GM20000 (cell line): ENCODE measurements at regions not wholly inside any gene's neighbourhood (a gene's known extent, or its start where the extent isn't known, plus 50 kb on each side); places are given as distances from the start of the nearest gene placed in this dataset.

ENCODE experiments used
- DNase-seq: peaks from one replicate; pipeline ENCODE4 v3.0.0; 2012; ENCODE audit warnings: low spot score
- TF ChIP-seq, protein P1 (sequence below): IDR thresholded peaks from 2 replicates; pipeline ENCODE4 v1.5.1; 2012; ENCODE audit warnings: mild to moderate bottlenecking, control low read depth; ENCODE audit errors: extremely low read depth, missing control alignments

DNA sequence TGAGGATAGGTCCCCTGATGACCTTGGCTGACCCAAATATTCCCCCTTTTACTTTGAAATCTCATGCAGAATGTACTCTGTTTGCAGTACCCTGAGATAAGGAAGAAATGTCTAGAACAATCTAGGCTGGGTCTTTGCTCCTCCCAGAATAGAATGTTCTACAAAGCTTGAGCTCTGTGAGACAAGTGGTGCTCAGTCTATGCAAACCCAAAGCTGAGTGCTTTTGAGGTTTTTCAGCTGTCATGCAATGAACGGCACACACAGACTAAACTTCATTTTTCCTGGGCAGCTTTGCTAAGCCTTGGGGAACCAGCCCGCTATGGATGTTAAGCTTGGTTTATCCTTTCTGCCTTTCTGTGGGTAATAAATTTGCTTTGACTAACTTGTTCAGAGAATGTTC lies 513.6 kb downstream of the FAT4 start:
- DNase-seq = no peak
- TF ChIP-seq, protein P1, sequence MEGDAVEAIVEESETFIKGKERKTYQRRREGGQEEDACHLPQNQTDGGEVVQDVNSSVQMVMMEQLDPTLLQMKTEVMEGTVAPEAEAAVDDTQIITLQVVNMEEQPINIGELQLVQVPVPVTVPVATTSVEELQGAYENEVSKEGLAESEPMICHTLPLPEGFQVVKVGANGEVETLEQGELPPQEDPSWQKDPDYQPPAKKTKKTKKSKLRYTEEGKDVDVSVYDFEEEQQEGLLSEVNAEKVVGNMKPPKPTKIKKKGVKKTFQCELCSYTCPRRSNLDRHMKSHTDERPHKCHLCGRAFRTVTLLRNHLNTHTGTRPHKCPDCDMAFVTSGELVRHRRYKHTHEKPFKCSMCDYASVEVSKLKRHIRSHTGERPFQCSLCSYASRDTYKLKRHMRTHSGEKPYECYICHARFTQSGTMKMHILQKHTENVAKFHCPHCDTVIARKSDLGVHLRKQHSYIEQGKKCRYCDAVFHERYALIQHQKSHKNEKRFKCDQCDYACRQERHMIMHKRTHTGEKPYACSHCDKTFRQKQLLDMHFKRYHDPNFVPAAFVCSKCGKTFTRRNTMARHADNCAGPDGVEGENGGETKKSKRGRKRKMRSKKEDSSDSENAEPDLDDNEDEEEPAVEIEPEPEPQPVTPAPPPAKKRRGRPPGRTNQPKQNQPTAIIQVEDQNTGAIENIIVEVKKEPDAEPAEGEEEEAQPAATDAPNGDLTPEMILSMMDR = no peak

DNA sequence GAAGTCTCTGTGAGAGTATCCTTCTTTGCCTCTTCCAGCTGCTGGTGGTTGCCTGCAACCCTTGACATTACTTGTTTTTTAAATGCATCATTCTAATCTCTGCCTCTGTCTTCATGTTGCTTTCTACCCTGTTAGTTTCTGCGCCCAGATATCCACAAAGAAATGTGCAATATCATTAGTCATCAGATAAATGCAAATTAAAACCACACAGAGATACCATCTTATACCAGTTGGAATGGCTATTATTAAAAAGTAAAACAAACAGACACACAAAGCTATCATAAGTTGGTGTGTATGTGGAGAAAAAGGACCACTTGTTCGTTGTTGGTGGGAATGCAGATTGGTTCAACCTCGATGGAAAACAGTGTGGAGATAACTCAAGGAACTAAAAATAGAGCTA lies 517.4 kb downstream of the FAT4 start:
- TF ChIP-seq, protein P1 = no peak
- no peak for DNase-seq

DNA sequence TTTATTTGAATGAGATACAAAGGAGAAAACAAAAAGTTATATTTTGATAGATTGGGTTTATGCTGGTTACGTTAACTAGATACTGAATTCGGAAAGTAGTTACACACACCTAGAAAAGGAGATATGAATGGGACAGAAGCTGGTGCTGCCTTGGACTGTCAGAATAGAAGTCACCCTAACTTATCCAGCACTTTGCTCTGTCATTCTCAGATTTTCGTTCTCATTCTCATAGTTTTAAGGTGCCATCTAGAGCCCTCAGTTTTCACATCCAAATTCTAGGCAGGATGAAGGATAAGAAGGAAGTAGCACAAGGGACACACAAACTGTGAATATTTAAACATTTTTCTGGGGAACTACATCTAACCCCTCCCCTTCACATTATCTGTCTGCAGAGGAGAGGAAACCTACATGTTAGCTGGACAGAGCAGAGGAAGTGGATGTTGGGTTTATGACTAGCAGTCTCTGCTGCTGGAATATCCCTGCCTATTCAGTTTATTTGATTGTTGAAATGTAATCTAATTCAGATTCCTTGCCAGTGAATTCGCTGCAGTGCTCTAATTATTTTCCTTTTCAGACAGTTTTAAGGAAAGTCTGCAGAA lies 521.9 kb downstream of the FAT4 start:
- DNase-seq = no peak

DNA sequence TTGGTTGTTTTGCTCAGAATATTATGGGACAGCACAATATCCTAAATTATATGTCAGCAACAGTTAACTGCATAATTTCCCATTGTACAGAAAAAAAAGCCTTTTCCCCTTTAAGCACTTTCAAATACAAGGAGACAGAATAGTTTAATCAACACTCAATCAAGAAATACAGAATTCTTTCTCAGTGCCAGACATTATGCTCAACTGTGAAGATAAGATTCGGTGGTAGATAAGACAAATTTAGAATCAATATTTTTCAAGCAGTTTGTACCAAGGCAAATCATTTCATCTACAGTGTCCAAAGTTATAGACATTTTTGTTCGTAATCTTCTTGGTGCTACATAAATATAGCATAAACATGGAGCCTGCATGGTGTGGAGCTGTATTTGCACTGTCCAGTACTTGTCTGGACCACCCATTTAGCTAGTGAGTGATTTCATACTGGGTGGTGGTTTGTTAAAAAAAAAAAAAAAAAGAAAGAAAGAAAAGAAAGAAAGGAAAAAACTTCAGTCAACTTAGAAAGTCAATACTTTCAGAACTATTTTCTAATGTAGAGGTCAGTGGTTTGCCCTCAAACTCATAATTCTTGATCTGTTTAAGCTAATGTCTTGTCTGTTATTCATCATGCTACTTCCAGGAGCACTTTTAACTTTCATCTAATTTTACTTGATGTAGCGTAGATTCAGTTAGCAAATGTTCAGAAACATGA lies 522.9 kb downstream of the FAT4 start:
- TF ChIP-seq, protein P1 = no peak
- DNase-seq = no peak

More for the DNA sequence above, 521.9 kb downstream of the FAT4 start:
- TF ChIP-seq, protein P1 = no peak

DNA sequence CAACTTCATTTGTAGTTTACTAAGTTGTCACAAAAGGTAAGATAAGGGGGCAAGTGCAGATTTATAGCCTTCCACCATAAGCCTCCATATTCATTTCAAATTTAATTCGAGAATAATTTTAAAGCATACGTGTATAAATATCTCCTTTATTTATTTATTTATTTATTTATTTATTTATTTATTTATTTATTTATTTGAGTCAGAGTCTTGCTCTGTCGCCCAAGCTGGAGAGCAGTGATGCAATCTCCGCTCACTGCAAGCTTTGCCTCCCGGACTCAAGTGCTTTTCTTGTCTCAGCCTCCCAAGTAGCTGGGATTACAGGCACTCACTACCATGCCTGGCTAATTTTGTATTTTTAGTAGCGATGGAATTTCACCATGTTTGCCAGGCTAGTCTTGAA lies 523.4 kb downstream of the FAT4 start:
- DNase-seq = no peak
- TF ChIP-seq, protein P1 = no peak

DNA sequence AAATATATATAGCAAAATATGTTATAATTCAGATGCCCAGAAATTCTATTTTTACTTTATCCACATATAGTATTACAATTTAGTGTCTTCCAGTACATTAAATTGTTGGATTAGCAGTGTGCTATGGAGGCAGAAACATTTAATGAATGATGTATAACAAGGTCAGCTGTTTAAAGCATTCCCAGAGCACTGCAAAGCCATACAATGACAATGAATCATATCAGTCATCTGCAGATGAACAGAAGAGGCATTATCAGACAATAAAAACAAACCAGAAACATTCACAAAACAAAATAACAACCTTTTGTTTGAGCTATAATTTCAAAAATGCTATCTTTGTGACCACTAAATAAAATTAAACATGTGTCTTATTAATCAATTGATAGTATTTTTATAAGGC lies 524.2 kb downstream of the FAT4 start:
- no peak for DNase-seq

DNA sequence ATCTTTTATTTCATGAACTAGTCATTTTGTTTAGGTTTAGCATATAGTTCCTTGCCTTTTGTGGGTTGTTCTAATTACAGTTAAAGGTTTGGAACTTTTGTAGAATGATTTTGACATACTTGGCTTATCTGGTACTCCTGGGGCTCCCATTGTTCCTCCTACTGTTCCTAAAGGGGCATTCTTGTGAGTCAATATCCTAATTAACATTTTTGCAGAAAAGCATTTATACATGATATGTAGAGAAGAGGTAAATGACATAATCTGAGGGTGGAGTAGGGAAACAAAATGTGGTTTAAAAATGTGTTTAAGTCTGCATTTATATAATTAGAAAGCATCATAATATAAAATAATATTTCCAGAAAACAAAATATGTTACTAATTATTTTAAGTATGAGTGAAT lies 529.2 kb downstream of the FAT4 start:
- DNase-seq = no peak
- TF ChIP-seq, protein P1 = no peak

More for the DNA sequence above, 524.2 kb downstream of the FAT4 start:
- TF ChIP-seq, protein P1 = no peak
